Endothelial cell of umbilical vein (primary cell): ENCODE measurements at regions not wholly inside any gene's neighbourhood (a gene's known extent, or its start where the extent isn't known, plus 50 kb on each side); places are given as distances from the start of the nearest gene placed in this dataset.

Experiments
- BruUV-seq: library from RNA; stranded (reverse); fragments of 400-500 nt; replicated peaks from 2 replicates; lab custom pipeline; 2021; lab: Mats Ljungman, UMichigan
- CTCF ChIA-PET: fragments of 300-600, 350-600 bp; sonication (Branson Sonifier 250); formaldehyde crosslinking; loops from one replicate; lab custom pipeline; 2021; ENCODE audit warnings: antibody characterized with exemption, inconsistent platforms; lab: Charles Lee
- POLR2A ChIA-PET: fragments of 300-600, 350-600 bp; sonication (Branson Sonifier 250); formaldehyde crosslinking; loops from one replicate; lab custom pipeline; 2021; ENCODE audit warnings: antibody characterized with exemption, inconsistent platforms; lab: Charles Lee
- DNase-seq: peaks from one replicate; pipeline ENCODE4 v3.0.0-alpha.2; 2011; ENCODE audit warnings: low read depth, low spot score
- FAIRE-seq: peaks from 2 replicates; lab custom pipeline; 2011; peaks lifted over from hg19 to GRCh38; lab: Jason Lieb, UNC
- H2AFZ ChIP-seq: 2 replicates; pipeline ENCODE4 v1.6.0; 2012; ENCODE audit warnings: low read depth, low read length, control low read depth, inconsistent platforms
- H3K27ac ChIP-seq: 2 replicates; pipeline ENCODE4 v1.5.1; 2011; ENCODE audit warnings: low read depth, mild to moderate bottlenecking, control low read depth, low read length, moderate library complexity; ENCODE audit not compliant: insufficient read depth
- H3K27me3 ChIP-seq, 2 experiments: 2 replicates each; pipeline versions ENCODE4 v1.6.0 to v1.6.1; 2011; ENCODE audit warnings: low read length in 2 of 2, mixed read lengths in 1 of 2; ENCODE audit not compliant: control insufficient read depth in 2 of 2, insufficient read depth in 2 of 2
- H3K36me3 ChIP-seq, 2 experiments: 2 replicates in 1 of 2; 3 replicates in 1 of 2; pipeline ENCODE4 v1.5.1; 2011; ENCODE audit warnings: low read length in 2 of 2, mild to moderate bottlenecking in 1 of 2, moderate library complexity in 1 of 2; ENCODE audit not compliant: control insufficient read depth in 2 of 2, insufficient read depth in 2 of 2; ENCODE audit errors: extremely low read depth in 1 of 2
- H3K4me1 ChIP-seq: 3 replicates; pipeline ENCODE4 v1.5.1; 2011; ENCODE audit warnings: mild to moderate bottlenecking, low read length; ENCODE audit not compliant: control insufficient read depth, insufficient read depth; ENCODE audit errors: extremely low read depth
- H3K4me2 ChIP-seq: 2 replicates; pipeline ENCODE4 v1.6.1; 2011; ENCODE audit warnings: low read length, control low read depth, mixed read lengths; ENCODE audit not compliant: insufficient read depth
- H3K4me3 ChIP-seq, 3 experiments: fragments of 200-600 bp in 1 of 3; sonication (generic), shearing (Covaris generic) in 1 of 3; replicated peaks in 1 of 3; 2 replicates each; pipeline ENCODE4 v1.5.1; 2011 to 2016; ENCODE audit warnings: control low read depth in 3 of 3, low read length in 3 of 3, mild to moderate bottlenecking in 2 of 3, inconsistent platforms in 1 of 3, low read depth in 1 of 3, moderate library complexity in 1 of 3; ENCODE audit not compliant: insufficient read depth in 1 of 3
- H3K79me2 ChIP-seq: 2 replicates; pipeline ENCODE4 v1.6.0; 2012; ENCODE audit warnings: low read length, inconsistent platforms; ENCODE audit not compliant: control insufficient read depth, insufficient read depth
- H3K9ac ChIP-seq: replicated peaks from 2 replicates; pipeline ENCODE3; 2011; ENCODE audit warnings: low read length, control low read depth; ENCODE audit not compliant: insufficient read depth; ENCODE audit errors: extremely low read depth
- H3K9me1 ChIP-seq: replicated peaks from 3 replicates; pipeline ENCODE4 v1.6.0; 2011; ENCODE audit warnings: mild to moderate bottlenecking, low read length; ENCODE audit not compliant: control insufficient read depth, insufficient read depth; ENCODE audit errors: extremely low read depth
- H3K9me3 ChIP-seq: replicated peaks from 2 replicates; pipeline ENCODE4 v1.5.1; 2012; ENCODE audit warnings: low read length, inconsistent platforms; ENCODE audit not compliant: control insufficient read depth, insufficient read depth
- H4K20me1 ChIP-seq: replicated peaks from 2 replicates; pipeline ENCODE3; 2011; ENCODE audit warnings: mild to moderate bottlenecking, low read length; ENCODE audit not compliant: control insufficient read depth, insufficient read depth; ENCODE audit errors: extremely low read depth
- CTCF ChIP-seq, 2 donors: IDR thresholded peaks; 1 replicate in 1 of 2; 2 replicates in 1 of 2; pipeline ENCODE4 v1.5.1; 2011; ENCODE audit warnings: low read length in 2 of 2, mild to moderate bottlenecking in 2 of 2, moderate library complexity in 2 of 2, control low read depth in 1 of 2, inconsistent platforms in 1 of 2, low read depth in 1 of 2; ENCODE audit not compliant: insufficient read depth in 1 of 2; ENCODE audit errors: extremely low read depth in 1 of 2
- EZH2 ChIP-seq: IDR thresholded peaks from 2 replicates; pipeline ENCODE4 v1.6.1; 2012; ENCODE audit warnings: borderline replicate concordance, low read depth, mild to moderate bottlenecking, moderate library complexity, low read length, inconsistent platforms; ENCODE audit not compliant: severe bottlenecking
- FOS ChIP-seq: IDR thresholded peaks from 2 replicates; pipeline ENCODE4 v1.6.1; 2011; ENCODE audit warnings: mild to moderate bottlenecking, low read length, moderate library complexity, borderline replicate concordance; ENCODE audit not compliant: insufficient read depth
- GATA2 ChIP-seq: IDR thresholded peaks from 2 replicates; pipeline ENCODE4 v1.7.0; 2011; ENCODE audit warnings: low read depth, mild to moderate bottlenecking, moderate library complexity, mixed read lengths, low read length; ENCODE audit not compliant: insufficient read length, insufficient read depth
- JUN ChIP-seq: IDR thresholded peaks from 2 replicates; pipeline ENCODE4 v1.6.1; 2011; ENCODE audit warnings: borderline replicate concordance, low read depth; ENCODE audit not compliant: insufficient read length, insufficient read depth
- MAX ChIP-seq: IDR thresholded peaks from 2 replicates; pipeline ENCODE4 v1.6.1; 2011; ENCODE audit not compliant: insufficient read depth, insufficient read length
- MYC ChIP-seq: IDR thresholded peaks from one replicate; pipeline ENCODE4 v1.6.1; 2011; ENCODE audit warnings: mild to moderate bottlenecking, low read depth, low read length
- POLR2A ChIP-seq: IDR thresholded peaks from 2 replicates; pipeline ENCODE4 v1.6.1; 2012; ENCODE audit warnings: low read depth, mild to moderate bottlenecking, control low read depth, low read length
- POLR2AphosphoS5 ChIP-seq: IDR thresholded peaks from 2 replicates; pipeline ENCODE4 v1.6.1; 2012; ENCODE audit warnings: low read depth, mild to moderate bottlenecking, control low read depth, low read length, moderate library complexity; ENCODE audit not compliant: insufficient read depth
- dilution Hi-C: fragments of 300-500 bp; cut with MboI; formaldehyde crosslinking; loops from one replicate; pipeline ENCODE4 v1.15.0; 2019; ENCODE audit warnings: low sequenced_read_pairs; ENCODE audit not compliant: extremely low pct_ligation_motif_present
- intact Hi-C: fragments of 100-400 bp; cut with micrococcal nuclease; formaldehyde crosslinking; loops from one replicate; pipeline ENCODE4 v1.10.0; 2022

- dilution Hi-C loops, result no loop called here
- H3K36me3 ChIP-seq, result no peaks in the 10 kb centered on the region
- H3K9me1 ChIP-seq, result no peaks in the 10 kb centered on the region
- CTCF ChIA-PET, result no interaction called here
- intact Hi-C loops, result no loop called here
- H4K20me1 ChIP-seq, result no peaks in the 10 kb centered on the region
- POLR2A ChIA-PET, result no interaction called here
- no peak overlapping the region for H2AFZ ChIP-seq
- H3K4me2 ChIP-seq, result no peak overlapping the region
- no peaks in the 10 kb centered on the region for H3K9me3 ChIP-seq
- no TSS peak for BruUV-seq
- H3K4me3 ChIP-seq, result no peak overlapping the region
- DNase-seq (no peak), FAIRE-seq (no peak)
- TF ChIP-seq CTCF (IDR thresholded peaks at IDR 0.05; ENCODE audit: extremely low read depth in 1 of 2, insufficient read depth in 1 of 2, low read depth in 1 of 2, low read length in 2 of 2) (no peak), GATA2 (no peak), POLR2A (no peak), MYC (no peak)
- no peaks in the 10 kb centered on the region for H3K27me3 ChIP-seq
- no peak overlapping the region for H3K27ac ChIP-seq
- no peaks in the 10 kb centered on the region for H3K4me1 ChIP-seq
- H3K9ac ChIP-seq, result no peak overlapping the region
- H3K79me2 ChIP-seq, result no peaks in the 10 kb centered on the region
Measured at GRCh38 chr11:131253656-131254151, 116.7 kb upstream of the NTM start.

- Histone ChIP-seq H4K20me1 (no peaks in the 10 kb centered on the region), H3K4me1 (no peaks in the 10 kb centered on the region), H3K9ac (no peak overlapping the region), H3K27me3 (no peaks in the 10 kb centered on the region), H3K9me3 (no peaks in the 10 kb centered on the region), H3K4me3 (no peak overlapping the region), H2AFZ (no peak overlapping the region), H3K36me3 (no peaks in the 10 kb centered on the region), H3K4me2 (no peak overlapping the region), H3K9me1 (no peaks in the 10 kb centered on the region), H3K27ac (no peak overlapping the region), H3K79me2 (no peaks in the 10 kb centered on the region)
- TF ChIP-seq JUN, result no peak
- TF ChIP-seq EZH2, result no peak
- TF ChIP-seq POLR2A, result no peak
- TF ChIP-seq MAX, result no peak
- no peak for TF ChIP-seq GATA2
- no peak for TF ChIP-seq CTCF (IDR thresholded peaks at IDR 0.05; ENCODE audit: extremely low read depth in 1 of 2, insufficient read depth in 1 of 2, low read depth in 1 of 2, low read length in 2 of 2)
- TF ChIP-seq POLR2AphosphoS5, result no peak
- no peak for TF ChIP-seq FOS
- ChIA-PET POLR2A (no interaction called here), CTCF (no interaction called here)
- intact Hi-C loops (no loop called here), dilution Hi-C loops (no loop called here)
- FAIRE-seq, result no peak
- no TSS peak for BruUV-seq
- no peak for DNase-seq
Measured at GRCh38 chr11:131254254-131254653, 116.2 kb upstream of the NTM start.
